ENCODE measurements at regions not wholly inside any gene's neighbourhood (a gene's known extent, or its start where the extent isn't known, plus 50 kb on each side); places are given as distances from the start of the nearest gene placed in this dataset.
"Not testable (repeated sequence)": the region's sequence is repeated elsewhere in the genome, so short reads cannot be mapped to it uniquely, and the experiment has no call there.

DNA sequence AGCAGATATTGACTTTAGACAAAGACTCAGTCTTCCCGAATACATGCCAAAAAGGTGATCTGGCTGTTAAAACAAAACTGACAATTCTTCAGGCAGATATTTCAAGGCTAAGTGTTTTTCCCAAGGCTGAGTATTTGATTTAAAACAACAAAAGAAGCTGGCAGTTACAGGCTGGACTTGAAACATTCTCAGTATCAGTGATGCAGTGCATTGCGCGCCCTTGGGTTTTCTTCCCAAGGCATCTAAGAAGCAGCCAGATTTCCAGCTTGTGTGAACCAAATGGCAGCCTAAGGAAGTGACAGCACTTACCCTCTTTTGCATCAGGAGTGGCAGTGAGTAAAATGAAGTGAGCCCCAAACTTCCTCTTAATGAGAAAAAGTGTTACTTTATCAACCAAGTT lies 90.0 kb upstream of the FREM3 start:
- TF ChIP-seq, protein P1, sequence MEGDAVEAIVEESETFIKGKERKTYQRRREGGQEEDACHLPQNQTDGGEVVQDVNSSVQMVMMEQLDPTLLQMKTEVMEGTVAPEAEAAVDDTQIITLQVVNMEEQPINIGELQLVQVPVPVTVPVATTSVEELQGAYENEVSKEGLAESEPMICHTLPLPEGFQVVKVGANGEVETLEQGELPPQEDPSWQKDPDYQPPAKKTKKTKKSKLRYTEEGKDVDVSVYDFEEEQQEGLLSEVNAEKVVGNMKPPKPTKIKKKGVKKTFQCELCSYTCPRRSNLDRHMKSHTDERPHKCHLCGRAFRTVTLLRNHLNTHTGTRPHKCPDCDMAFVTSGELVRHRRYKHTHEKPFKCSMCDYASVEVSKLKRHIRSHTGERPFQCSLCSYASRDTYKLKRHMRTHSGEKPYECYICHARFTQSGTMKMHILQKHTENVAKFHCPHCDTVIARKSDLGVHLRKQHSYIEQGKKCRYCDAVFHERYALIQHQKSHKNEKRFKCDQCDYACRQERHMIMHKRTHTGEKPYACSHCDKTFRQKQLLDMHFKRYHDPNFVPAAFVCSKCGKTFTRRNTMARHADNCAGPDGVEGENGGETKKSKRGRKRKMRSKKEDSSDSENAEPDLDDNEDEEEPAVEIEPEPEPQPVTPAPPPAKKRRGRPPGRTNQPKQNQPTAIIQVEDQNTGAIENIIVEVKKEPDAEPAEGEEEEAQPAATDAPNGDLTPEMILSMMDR (conservative IDR thresholded peaks at IDR 0.05; ENCODE audit: low read depth, low read length): not testable (repeated sequence)
- not testable (repeated sequence) for TF ChIP-seq EZH2phosphoT487 (IDR thresholded peaks at IDR 0.05; ENCODE audit: borderline replicate concordance, low read length); EZH2 (IDR thresholded peaks at IDR 0.05; ENCODE audit: low read length, unreplicated experiment)
